ENCODE measurements at regions not wholly inside any gene's neighbourhood (a gene's known extent, or its start where the extent isn't known, plus 50 kb on each side); places are given as distances from the start of the nearest gene placed in this dataset.

GRCh38 chr14:43956741-43957140, 550.3 kb downstream of the FSCB start:
- DNase-seq = no peak

- DNase-seq = no peak
Observed at GRCh38 chr14:43949400-43949799, 557.7 kb downstream of the FSCB start.

GRCh38 chr14:43939836-43940235, 567.2 kb downstream of the FSCB start:
- no peak for DNase-seq

- no peak for DNase-seq
Observed at GRCh38 chr14:43938588-43939281, 568.3 kb downstream of the FSCB start.

GRCh38 chr14:43937001-43937400, 570.1 kb downstream of the FSCB start:
- DNase-seq = no peak

- no peak for DNase-seq
Observed at GRCh38 chr14:43934102-43934501, 573.0 kb downstream of the FSCB start.

GRCh38 chr14:43914041-43914693, 592.9 kb downstream of the FSCB start:
- DNase-seq = no peak

GRCh38 chr14:43903209-43903608, 603.9 kb downstream of the FSCB start:
- DNase-seq = no peak

- no peak for DNase-seq
Observed at GRCh38 chr14:43901911-43902673, 605.0 kb downstream of the FSCB start.

GRCh38 chr14:43900173-43900655, 606.9 kb downstream of the FSCB start:
- DNase-seq = no peak

GRCh38 chr14:43898687-43899086, 608.4 kb downstream of the FSCB start:
- no peak for DNase-seq

GRCh38 chr14:43896044-43896443, 611.0 kb downstream of the FSCB start:
- no peak for DNase-seq

GRCh38 chr14:43894534-43894933, 612.5 kb downstream of the FSCB start:
- peak; percentile 36 for DNase-seq

- no peak for DNase-seq
Observed at GRCh38 chr14:43887523-43887922, 619.6 kb downstream of the FSCB start.

GRCh38 chr14:43877351-43877960, 629.6 kb downstream of the FSCB start:
- no peak for DNase-seq

GRCh38 chr14:43872752-43873655, 634.1 kb downstream of the FSCB start:
- DNase-seq = no peak

- no peak for DNase-seq
Observed at GRCh38 chr14:43872222-43872621, 634.9 kb downstream of the FSCB start.

GRCh38 chr14:43858981-43859380, 648.1 kb downstream of the FSCB start:
- DNase-seq = no peak

GRCh38 chr14:43855556-43855955, 651.5 kb downstream of the FSCB start:
- no peak for DNase-seq

- DNase-seq = no peak
Observed at GRCh38 chr14:43853541-43853940, 653.5 kb downstream of the FSCB start.

- DNase-seq = no peak
Observed at GRCh38 chr14:43803076-43803689, 703.9 kb downstream of the FSCB start.
